Panc1 (cell line): ENCODE measurements at regions not wholly inside any gene's neighbourhood (a gene's known extent, or its start where the extent isn't known, plus 50 kb on each side); places are given as distances from the start of the nearest gene placed in this dataset.

Source experiments
- ATAC-seq: fragments of 200-7000 bp; cut with Tn5 transposase; 2 replicates; pipeline ENCODE4 v1.9.1; 2020; ENCODE audit warnings: mild to moderate bottlenecking, moderate library complexity
- BruUV-seq: library from RNA; stranded (reverse); fragments of 400-500 nt; replicated peaks from 2 replicates; lab custom pipeline; 2021; lab: Mats Ljungman, UMichigan
- CTCF ChIA-PET: fragments of 300-600 bp; sonication (Branson Sonifier 250); formaldehyde crosslinking; loops from one replicate; lab custom pipeline; 2022; ENCODE audit warnings: antibody characterized with exemption; lab: Charles Lee
- POLR2A ChIA-PET: fragments of 300-600 bp; sonication (Branson Sonifier 250); formaldehyde crosslinking; loops from one replicate; lab custom pipeline; 2022; ENCODE audit warnings: antibody characterized with exemption; lab: Charles Lee
- DNase-seq: peaks from one replicate; pipeline ENCODE4 v3.0.0-alpha.2; 2010; ENCODE audit warnings: low read depth, low spot score
- H3K27ac ChIP-seq: 2 replicates; pipeline ENCODE4 v1.5.1; 2011; ENCODE audit warnings: mild to moderate bottlenecking, low read length, inconsistent platforms
- H3K27me3 ChIP-seq: fragments of 200-500 bp; sonication (Bioruptor generic); 2 replicates; pipeline ENCODE4 v1.6.0; 2014; ENCODE audit warnings: low read length, inconsistent platforms; ENCODE audit not compliant: control insufficient read depth, insufficient read depth
- H3K36me3 ChIP-seq: fragments of 200-500 bp; sonication (Bioruptor generic); 2 replicates; pipeline ENCODE4 v1.5.1; 2014; ENCODE audit warnings: inconsistent platforms, mild to moderate bottlenecking, low read length, moderate library complexity; ENCODE audit not compliant: control insufficient read depth, insufficient read depth
- H3K4me1 ChIP-seq: 2 replicates; pipeline ENCODE4 v1.5.1; 2011; ENCODE audit warnings: inconsistent platforms, mild to moderate bottlenecking, low read length, moderate library complexity; ENCODE audit not compliant: control insufficient read depth, insufficient read depth
- H3K4me3 ChIP-seq, 2 experiments: 2 replicates each; pipeline ENCODE4 v1.5.1; 2011 to 2012; ENCODE audit warnings: low read depth in 2 of 2, low read length in 2 of 2, mild to moderate bottlenecking in 2 of 2, inconsistent platforms in 1 of 2, moderate library complexity in 1 of 2
- H3K9me3 ChIP-seq: fragments of 200-500 bp; sonication (Bioruptor generic); 2 replicates; pipeline ENCODE4 v1.5.1; 2014; ENCODE audit warnings: low read depth, mild to moderate bottlenecking, inconsistent platforms, low read length, moderate library complexity; ENCODE audit not compliant: control insufficient read depth, insufficient read depth
- POLR2AphosphoS5 ChIP-seq: IDR thresholded peaks from 2 replicates; pipeline ENCODE4 v1.6.1; 2012; ENCODE audit warnings: mild to moderate bottlenecking, low read depth, low read length, moderate library complexity
- SIN3A ChIP-seq: IDR thresholded peaks from 2 replicates; pipeline ENCODE4 v1.6.1; 2012; ENCODE audit warnings: low read depth, mild to moderate bottlenecking, low read length, moderate library complexity, borderline replicate concordance; ENCODE audit not compliant: insufficient read depth
- TCF7L2 ChIP-seq: IDR thresholded peaks from 2 replicates; pipeline ENCODE4 v1.6.1; 2011; ENCODE audit warnings: mild to moderate bottlenecking, low read depth, low read length, inconsistent platforms
- in situ Hi-C: cut with HindIII; loops from 2 replicates; pipeline ENCODE4 v1.10.0; 2016; ENCODE audit warnings: low sequenced_read_pairs, low pct_unique_long_range_greater_than_20kb
- intact Hi-C: fragments of 100-400 bp; cut with micrococcal nuclease; formaldehyde crosslinking; loops from one replicate; pipeline ENCODE4 v1.10.0; 2022; ENCODE audit not compliant: unreplicated experiment
- TF ChIP-seq, protein P1 (sequence below), 2 experiments: IDR thresholded peaks; 2 replicates each; pipeline ENCODE4 v1.6.1; 2011 to 2012; ENCODE audit warnings: low read depth in 2 of 2, control low read depth in 1 of 2, low read length in 1 of 2, mild to moderate bottlenecking in 1 of 2, moderate library complexity in 1 of 2; ENCODE audit not compliant: insufficient read depth in 1 of 2
- TF ChIP-seq, protein P2 (sequence below): fragments of 450-650 bp; IDR thresholded peaks from 2 replicates; pipeline ENCODE4 v1.5.1; 2017; ENCODE audit warnings: mild to moderate bottlenecking

DNA sequence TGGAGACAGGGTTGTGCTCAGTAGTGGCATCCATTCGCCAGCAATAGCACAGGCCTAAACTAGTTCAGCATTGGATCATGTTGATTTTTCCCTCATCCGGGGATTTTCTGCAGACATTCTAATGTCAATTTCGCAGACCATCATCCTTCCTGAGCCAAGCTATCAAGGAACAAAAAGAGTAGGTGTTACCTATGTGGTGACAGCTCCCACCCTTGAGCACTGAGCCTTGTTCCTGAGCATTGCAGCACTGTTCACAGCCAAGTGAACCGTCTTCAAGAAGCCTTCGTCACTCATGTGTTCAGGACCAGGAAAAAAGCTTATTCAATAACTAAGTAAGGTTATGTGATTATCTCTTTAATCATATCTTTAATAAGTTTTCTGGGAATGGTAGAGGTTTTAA lies 576.2 kb downstream of the UQCRFS1 start:
- CTCF ChIA-PET: no interaction called here
- POLR2A ChIA-PET: no interaction called here

DNA sequence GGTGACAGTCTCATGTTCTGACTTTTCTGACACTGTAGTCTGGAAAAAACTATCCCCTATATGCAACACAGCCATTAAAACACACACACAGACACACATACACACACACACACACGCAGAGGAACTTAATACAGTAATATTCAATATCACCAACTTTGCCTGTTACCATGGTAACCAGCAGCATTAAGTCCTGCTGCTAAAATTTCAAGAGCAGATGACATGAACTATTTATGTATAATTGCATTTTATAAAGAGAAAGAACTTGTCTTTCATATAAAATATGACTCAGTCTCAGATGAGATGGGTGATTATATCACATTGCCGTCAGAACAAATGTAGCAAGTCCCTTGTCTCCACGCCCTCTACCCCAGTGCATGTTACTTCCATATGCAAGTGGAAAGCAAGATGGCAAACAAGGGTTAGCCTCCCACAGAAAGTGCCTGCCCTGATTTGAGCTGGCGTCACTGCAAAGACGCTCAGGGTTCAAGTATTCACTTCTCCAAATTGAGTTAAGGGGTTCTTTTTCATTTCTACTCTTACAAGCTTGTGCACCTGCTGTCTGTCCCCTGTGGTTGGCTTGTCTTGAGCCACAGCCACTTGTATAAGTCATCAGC lies 576.8 kb downstream of the UQCRFS1 start:
- ChIA-PET POLR2A (no interaction called here), CTCF (no interaction called here)
- H3K4me3 ChIP-seq: no peak overlapping the region
- H3K4me1 ChIP-seq: no peaks in the 10 kb centered on the region
- BruUV-seq: no TSS peak
- H3K9me3 ChIP-seq: 0 out of 2 replicates have a peak, but pooled peaks cover 4% of the 10 kb centered on the region
- ATAC-seq (no peak), DNase-seq (no peak)
- no peak overlapping the region for H3K27ac ChIP-seq
- H3K27me3 ChIP-seq: no peaks in the 10 kb centered on the region
- in situ Hi-C loops (no loop called here), intact Hi-C loops (no loop called here)
- no peaks in the 10 kb centered on the region for H3K36me3 ChIP-seq
- TF ChIP-seq POLR2AphosphoS5 (no peak), TCF7L2 (no peak), SIN3A (no peak)
- TF ChIP-seq, protein P1, sequence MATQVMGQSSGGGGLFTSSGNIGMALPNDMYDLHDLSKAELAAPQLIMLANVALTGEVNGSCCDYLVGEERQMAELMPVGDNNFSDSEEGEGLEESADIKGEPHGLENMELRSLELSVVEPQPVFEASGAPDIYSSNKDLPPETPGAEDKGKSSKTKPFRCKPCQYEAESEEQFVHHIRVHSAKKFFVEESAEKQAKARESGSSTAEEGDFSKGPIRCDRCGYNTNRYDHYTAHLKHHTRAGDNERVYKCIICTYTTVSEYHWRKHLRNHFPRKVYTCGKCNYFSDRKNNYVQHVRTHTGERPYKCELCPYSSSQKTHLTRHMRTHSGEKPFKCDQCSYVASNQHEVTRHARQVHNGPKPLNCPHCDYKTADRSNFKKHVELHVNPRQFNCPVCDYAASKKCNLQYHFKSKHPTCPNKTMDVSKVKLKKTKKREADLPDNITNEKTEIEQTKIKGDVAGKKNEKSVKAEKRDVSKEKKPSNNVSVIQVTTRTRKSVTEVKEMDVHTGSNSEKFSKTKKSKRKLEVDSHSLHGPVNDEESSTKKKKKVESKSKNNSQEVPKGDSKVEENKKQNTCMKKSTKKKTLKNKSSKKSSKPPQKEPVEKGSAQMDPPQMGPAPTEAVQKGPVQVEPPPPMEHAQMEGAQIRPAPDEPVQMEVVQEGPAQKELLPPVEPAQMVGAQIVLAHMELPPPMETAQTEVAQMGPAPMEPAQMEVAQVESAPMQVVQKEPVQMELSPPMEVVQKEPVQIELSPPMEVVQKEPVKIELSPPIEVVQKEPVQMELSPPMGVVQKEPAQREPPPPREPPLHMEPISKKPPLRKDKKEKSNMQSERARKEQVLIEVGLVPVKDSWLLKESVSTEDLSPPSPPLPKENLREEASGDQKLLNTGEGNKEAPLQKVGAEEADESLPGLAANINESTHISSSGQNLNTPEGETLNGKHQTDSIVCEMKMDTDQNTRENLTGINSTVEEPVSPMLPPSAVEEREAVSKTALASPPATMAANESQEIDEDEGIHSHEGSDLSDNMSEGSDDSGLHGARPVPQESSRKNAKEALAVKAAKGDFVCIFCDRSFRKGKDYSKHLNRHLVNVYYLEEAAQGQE (IDR thresholded peaks at IDR 0.05; ENCODE audit: insufficient read depth in 1 of 2, low read depth in 2 of 2, low read length in 1 of 2): no peak
- TF ChIP-seq, protein P2, sequence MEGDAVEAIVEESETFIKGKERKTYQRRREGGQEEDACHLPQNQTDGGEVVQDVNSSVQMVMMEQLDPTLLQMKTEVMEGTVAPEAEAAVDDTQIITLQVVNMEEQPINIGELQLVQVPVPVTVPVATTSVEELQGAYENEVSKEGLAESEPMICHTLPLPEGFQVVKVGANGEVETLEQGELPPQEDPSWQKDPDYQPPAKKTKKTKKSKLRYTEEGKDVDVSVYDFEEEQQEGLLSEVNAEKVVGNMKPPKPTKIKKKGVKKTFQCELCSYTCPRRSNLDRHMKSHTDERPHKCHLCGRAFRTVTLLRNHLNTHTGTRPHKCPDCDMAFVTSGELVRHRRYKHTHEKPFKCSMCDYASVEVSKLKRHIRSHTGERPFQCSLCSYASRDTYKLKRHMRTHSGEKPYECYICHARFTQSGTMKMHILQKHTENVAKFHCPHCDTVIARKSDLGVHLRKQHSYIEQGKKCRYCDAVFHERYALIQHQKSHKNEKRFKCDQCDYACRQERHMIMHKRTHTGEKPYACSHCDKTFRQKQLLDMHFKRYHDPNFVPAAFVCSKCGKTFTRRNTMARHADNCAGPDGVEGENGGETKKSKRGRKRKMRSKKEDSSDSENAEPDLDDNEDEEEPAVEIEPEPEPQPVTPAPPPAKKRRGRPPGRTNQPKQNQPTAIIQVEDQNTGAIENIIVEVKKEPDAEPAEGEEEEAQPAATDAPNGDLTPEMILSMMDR: no peak

More for the DNA sequence above, 576.2 kb downstream of the UQCRFS1 start:
- ATAC-seq: no peak
- DNase-seq: no peak
- no peak overlapping the region for H3K4me3 ChIP-seq
- no peaks in the 10 kb centered on the region for H3K4me1 ChIP-seq
- BruUV-seq: no TSS peak
- no peaks in the 10 kb centered on the region for H3K27me3 ChIP-seq
- no peak overlapping the region for H3K27ac ChIP-seq
- TF ChIP-seq, protein P2: no peak
- TF ChIP-seq SIN3A: no peak
- intact Hi-C loops: no loop called here
- in situ Hi-C loops: no loop called here
- 0 out of 2 replicates have a peak, but pooled peaks cover 4% of the 10 kb centered on the region for H3K9me3 ChIP-seq
- H3K36me3 ChIP-seq: no peaks in the 10 kb centered on the region
